Fibroblast of pulmonary artery (primary cell): ENCODE measurements at regions not wholly inside any gene's neighbourhood (a gene's known extent, or its start where the extent isn't known, plus 50 kb on each side); places are given as distances from the start of the nearest gene placed in this dataset.

Experiments used
- DNase-seq: peaks from one replicate; pipeline ENCODE4 v3.0.0-alpha.2; 2010; ENCODE audit warnings: low read depth
- H3K4me3 ChIP-seq: replicated peaks from 2 replicates; pipeline ENCODE4 v1.5.1; 2011; ENCODE audit warnings: low read depth, mild to moderate bottlenecking, control low read depth, low read length, moderate library complexity
- TF ChIP-seq, protein P1 (sequence below): IDR thresholded peaks from 2 replicates; pipeline ENCODE4 v1.5.1; 2011; ENCODE audit warnings: mild to moderate bottlenecking, control low read depth, low read length, inconsistent platforms; ENCODE audit errors: missing control alignments

- H3K4me3 ChIP-seq, result no peak overlapping the region
- no peak for DNase-seq
- TF ChIP-seq, protein P1, sequence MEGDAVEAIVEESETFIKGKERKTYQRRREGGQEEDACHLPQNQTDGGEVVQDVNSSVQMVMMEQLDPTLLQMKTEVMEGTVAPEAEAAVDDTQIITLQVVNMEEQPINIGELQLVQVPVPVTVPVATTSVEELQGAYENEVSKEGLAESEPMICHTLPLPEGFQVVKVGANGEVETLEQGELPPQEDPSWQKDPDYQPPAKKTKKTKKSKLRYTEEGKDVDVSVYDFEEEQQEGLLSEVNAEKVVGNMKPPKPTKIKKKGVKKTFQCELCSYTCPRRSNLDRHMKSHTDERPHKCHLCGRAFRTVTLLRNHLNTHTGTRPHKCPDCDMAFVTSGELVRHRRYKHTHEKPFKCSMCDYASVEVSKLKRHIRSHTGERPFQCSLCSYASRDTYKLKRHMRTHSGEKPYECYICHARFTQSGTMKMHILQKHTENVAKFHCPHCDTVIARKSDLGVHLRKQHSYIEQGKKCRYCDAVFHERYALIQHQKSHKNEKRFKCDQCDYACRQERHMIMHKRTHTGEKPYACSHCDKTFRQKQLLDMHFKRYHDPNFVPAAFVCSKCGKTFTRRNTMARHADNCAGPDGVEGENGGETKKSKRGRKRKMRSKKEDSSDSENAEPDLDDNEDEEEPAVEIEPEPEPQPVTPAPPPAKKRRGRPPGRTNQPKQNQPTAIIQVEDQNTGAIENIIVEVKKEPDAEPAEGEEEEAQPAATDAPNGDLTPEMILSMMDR, result no peak
These were observed 251.2 kb upstream of the PMEPA1 start for GRCh38 chr20:57960803-57961575.

DNA sequence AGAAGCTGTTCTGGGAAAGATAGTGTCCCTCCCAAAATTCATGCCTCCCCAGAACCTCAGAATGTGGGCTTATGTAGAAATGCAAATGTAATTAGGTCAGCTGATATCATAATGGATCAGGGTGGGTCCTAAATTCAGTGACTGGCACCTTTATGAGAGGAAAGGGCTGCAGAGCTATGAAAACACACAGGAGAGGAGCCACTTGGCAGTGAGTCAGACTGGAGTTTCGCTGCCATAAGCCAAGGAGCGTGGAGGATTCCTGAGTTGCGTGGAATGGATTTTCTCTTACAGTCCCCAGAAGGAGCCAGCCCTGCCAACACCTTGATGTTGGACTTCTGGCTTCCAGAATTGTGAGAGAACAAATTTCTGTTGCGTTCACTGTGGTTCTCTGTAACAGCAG, 249.8 kb upstream of the PMEPA1 start:
- TF ChIP-seq, protein P1, result no peak
- no peak for DNase-seq
- H3K4me3 ChIP-seq, result no peak overlapping the region

DNA sequence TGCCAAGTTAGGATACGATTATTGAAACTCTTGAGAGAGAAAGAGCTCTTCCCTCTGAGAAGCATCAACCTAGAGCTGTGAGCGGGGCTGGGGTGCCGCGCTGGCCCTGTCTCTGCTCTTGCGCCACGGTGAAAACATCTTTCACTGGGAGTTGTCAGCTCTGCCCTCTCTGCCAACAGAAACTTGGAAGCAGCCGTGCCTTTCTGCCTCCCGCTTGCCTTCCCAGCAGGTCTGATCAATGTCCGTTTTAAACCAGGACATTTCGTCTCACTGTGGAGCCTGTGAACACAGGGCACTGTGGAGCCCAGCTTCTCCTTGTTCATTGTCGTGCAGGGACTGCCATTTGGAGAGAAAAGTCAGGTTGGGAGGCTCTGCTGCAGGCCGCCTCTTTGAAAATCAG, 249.2 kb upstream of the PMEPA1 start:
- DNase-seq, result no peak
- H3K4me3 ChIP-seq, result no peak overlapping the region
- TF ChIP-seq, protein P1, result no peak

DNA sequence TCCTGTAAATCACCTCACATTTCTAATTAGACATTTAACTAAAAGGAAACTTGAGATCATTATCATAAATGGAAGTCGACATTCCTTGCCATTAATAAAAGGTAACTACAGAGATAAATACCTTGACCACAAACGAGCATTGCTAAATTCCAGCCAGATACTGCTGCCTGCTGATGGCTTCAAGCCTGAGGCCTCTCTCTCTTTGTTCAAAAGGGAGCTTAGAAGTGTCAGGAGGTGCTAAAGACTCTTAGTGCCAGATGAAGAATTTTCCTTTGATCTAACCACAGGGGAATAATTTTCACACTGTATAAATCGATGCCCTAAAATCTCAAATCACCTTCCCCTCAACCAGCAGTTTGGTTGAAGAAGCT, 248.2 kb upstream of the PMEPA1 start:
- TF ChIP-seq, protein P1, result no peak
- H3K4me3 ChIP-seq, result no peak overlapping the region
- DNase-seq, result no peak

- no peak overlapping the region for H3K4me3 ChIP-seq
- TF ChIP-seq, protein P1, result no peak
- DNase-seq, result no peak
These were observed 247.7 kb upstream of the PMEPA1 start for GRCh38 chr20:57957411-57958049.

- DNase-seq, result no peak
- TF ChIP-seq, protein P1, result no peak
- H3K4me3 ChIP-seq, result no peak overlapping the region
These were observed 243.8 kb upstream of the PMEPA1 start for GRCh38 chr20:57953638-57954037.
